CD4-positive, alpha-beta memory T cell (primary cell): ENCODE measurements at regions not wholly inside any gene's neighbourhood (a gene's known extent, or its start where the extent isn't known, plus 50 kb on each side); places are given as distances from the start of the nearest gene placed in this dataset.

ENCODE experiments used
- CTCF ChIA-PET: fragments of 350-600 bp; sonication (Branson Sonifier 250); formaldehyde crosslinking; loops from one replicate; lab custom pipeline; 2021; ENCODE audit warnings: inconsistent platforms; ENCODE audit not compliant: partially characterized antibody; lab: Charles Lee
- POLR2A ChIA-PET: fragments of 350-600 bp; sonication (Branson Sonifier 250); formaldehyde crosslinking; loops from one replicate; lab custom pipeline; 2021; ENCODE audit not compliant: partially characterized antibody; lab: Charles Lee
- DNase-seq, 5 donors: peaks; one replicate each; pipeline versions ENCODE4 v3.0.0 to v3.0.0-alpha.2; 2020 to 2022; ENCODE audit warnings: mixed read lengths in 1 of 5
- H3K27ac ChIP-seq: one replicate; pipeline ENCODE4 v1.7.0; 2013; ENCODE audit warnings: low read depth, low read length
- H3K27me3 ChIP-seq: 2 replicates; pipeline ENCODE4 v1.7.0; 2013; ENCODE audit warnings: mild to moderate bottlenecking, low read length, moderate library complexity; ENCODE audit not compliant: insufficient read depth
- H3K36me3 ChIP-seq: 2 replicates; pipeline ENCODE4 v1.7.0; 2013; ENCODE audit warnings: mild to moderate bottlenecking, low read length, moderate library complexity; ENCODE audit not compliant: insufficient read depth
- H3K4me1 ChIP-seq: 2 replicates; pipeline ENCODE4 v1.7.0; 2013; ENCODE audit warnings: mild to moderate bottlenecking, low read length, moderate library complexity; ENCODE audit not compliant: insufficient read depth
- H3K4me3 ChIP-seq, 2 donors: one replicate each; pipeline ENCODE4 v1.7.0; 2013; ENCODE audit warnings: low read length in 2 of 2, mild to moderate bottlenecking in 1 of 2
- H3K9me3 ChIP-seq, 2 donors: one replicate each; pipeline ENCODE4 v1.7.0; 2013; ENCODE audit warnings: low read length in 2 of 2, control low read depth in 1 of 2; ENCODE audit not compliant: control insufficient read depth in 1 of 2
- H3K27ac Mint-ChIP-seq, 7 donors: one replicate each; pipeline ENCODE4 v1.8.0; 2020 to 2021; ENCODE audit warnings: mixed read lengths in 7 of 7, mild to moderate bottlenecking in 6 of 7, inconsistent platforms in 3 of 7, moderate library complexity in 3 of 7
- H3K27me3 Mint-ChIP-seq, 2 donors: one replicate each; pipeline ENCODE4 v1.8.0; 2020 to 2021; ENCODE audit warnings: mixed read lengths in 2 of 2
- H3K36me3 Mint-ChIP-seq, 2 donors: one replicate each; pipeline ENCODE4 v1.8.0; 2020 to 2021; ENCODE audit warnings: mixed read lengths in 2 of 2, inconsistent platforms in 1 of 2, mild to moderate bottlenecking in 1 of 2
- H3K4me1 Mint-ChIP-seq, 4 donors: one replicate each; pipeline ENCODE4 v1.8.0; 2020 to 2021; ENCODE audit warnings: mixed read lengths in 4 of 4, mild to moderate bottlenecking in 1 of 4
- H3K4me3 Mint-ChIP-seq, 8 donors: one replicate each; pipeline ENCODE4 v1.8.0; 2020 to 2021; ENCODE audit warnings: mixed read lengths in 8 of 8, mild to moderate bottlenecking in 7 of 8, moderate library complexity in 6 of 8, inconsistent platforms in 3 of 8
- H3K9me3 Mint-ChIP-seq, 8 donors: one replicate each; pipeline ENCODE4 v1.8.0; 2020 to 2021; ENCODE audit warnings: mixed read lengths in 8 of 8, mild to moderate bottlenecking in 5 of 8, inconsistent platforms in 3 of 8, moderate library complexity in 1 of 8
- intact Hi-C: fragments of 100-400 bp; cut with micrococcal nuclease; formaldehyde crosslinking; loops from one replicate; pipeline ENCODE4 v1.15.1; 2023

DNA sequence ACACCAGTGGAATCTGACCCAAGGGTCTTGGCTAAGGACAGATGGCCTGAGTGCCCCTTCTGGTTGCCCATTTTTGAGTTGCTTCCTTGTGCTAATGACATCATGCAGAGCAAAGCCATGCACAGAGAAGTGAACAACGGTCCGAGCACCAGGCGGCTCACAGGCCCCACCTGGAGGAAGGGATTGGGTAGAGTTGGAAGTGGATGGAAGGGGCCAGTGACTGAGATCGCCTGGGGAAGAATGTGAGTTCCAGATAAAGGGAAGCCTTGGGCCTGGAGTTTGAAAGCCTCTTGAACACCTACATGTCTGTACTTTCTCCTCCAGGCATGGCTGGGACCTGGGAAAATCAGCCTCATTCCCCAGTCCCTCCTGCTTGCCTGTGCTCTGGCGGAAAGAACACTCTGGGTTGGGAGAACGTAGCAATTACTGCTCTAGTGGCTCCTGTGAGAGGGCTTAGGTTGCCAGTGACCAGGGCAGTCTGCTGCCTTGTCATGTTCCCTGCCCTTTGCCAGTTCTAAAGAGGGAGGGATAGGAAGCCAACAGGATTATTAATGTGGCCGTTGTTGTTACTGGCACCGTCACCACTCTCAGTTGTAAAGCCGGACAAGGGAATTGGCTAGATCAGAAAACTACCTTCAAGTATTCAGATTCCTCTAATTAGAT, 62.5 kb upstream of the PTPN3 start:
- no peaks in the 10 kb centered on the region for H3K4me1 Mint-ChIP-seq

DNA sequence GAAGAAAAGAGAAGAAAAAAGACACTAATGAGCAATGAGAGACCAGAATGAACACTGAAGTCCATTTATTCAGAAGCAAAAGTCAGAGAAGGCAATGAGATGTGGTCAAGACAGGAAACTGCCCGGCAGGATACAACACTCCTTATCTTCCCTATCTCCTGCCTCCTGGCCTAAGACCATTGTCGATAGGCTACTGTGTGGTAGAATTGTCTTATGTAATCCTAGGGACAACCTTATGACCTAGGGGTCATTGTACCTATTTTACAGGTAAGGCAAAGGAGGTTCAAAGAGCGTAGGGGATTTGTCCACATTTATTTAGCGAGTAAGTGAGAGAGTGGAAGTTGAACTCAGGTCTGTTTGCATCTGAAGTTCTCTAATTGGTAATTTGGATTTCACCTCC, 63.0 kb upstream of the PTPN3 start:
- POLR2A ChIA-PET, result no interaction called here
- Mint-ChIP-seq H3K4me3 (no peak overlapping the region), H3K4me1 (no peaks in the 10 kb centered on the region)

More for the DNA sequence above, 62.5 kb upstream of the PTPN3 start:
- intact Hi-C loops, result no loop called here
- H3K27ac Mint-ChIP-seq, result no peak overlapping the region
- H3K4me1 ChIP-seq, result no peaks in the 10 kb centered on the region
- H3K4me3 Mint-ChIP-seq, result no peak overlapping the region
- ChIA-PET POLR2A (no interaction called here), CTCF (no interaction called here)
- H3K9me3 Mint-ChIP-seq, result no peaks in the 10 kb centered on the region
- H3K36me3 ChIP-seq, result no peaks in the 10 kb centered on the region
- H3K27me3 Mint-ChIP-seq, result peaks cover 0 to 11% of the 10 kb centered on the region in 2 donors
- no peaks in the 10 kb centered on the region for H3K9me3 ChIP-seq
- H3K36me3 Mint-ChIP-seq, result no peaks in the 10 kb centered on the region
- no peak overlapping the region for H3K4me3 ChIP-seq
- H3K27ac ChIP-seq, result no peak overlapping the region
- no peak for DNase-seq
- no peaks in the 10 kb centered on the region for H3K27me3 ChIP-seq

DNA sequence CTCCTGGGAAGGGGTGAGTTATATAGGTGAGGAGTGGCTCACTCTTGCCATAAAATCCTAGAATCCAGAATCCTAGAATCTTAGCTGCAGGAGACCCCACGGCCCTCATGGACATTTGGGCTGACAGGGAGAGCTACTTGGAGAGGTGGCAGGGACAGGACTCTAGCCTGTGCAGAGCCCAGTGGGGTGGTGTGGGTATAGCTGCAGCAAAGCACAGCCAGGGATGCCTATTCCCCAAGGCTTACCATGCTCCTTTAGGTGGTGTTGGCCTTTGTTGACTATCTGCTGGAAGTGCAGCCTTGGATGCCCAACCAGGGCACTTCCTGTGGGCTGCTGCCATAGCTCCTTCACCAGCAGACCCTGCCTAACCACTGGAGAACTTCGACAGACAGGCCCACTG, 70.0 kb upstream of the PTPN3 start:
- intact Hi-C loops, result no loop called here

More for the DNA sequence above, 63.0 kb upstream of the PTPN3 start:
- Histone ChIP-seq H3K27me3 (no peaks in the 10 kb centered on the region), H3K4me1 (no peaks in the 10 kb centered on the region), H3K27ac (no peak overlapping the region), H3K36me3 (no peaks in the 10 kb centered on the region), H3K4me3 (no peak overlapping the region), H3K9me3 (no peaks in the 10 kb centered on the region)
- H3K27ac Mint-ChIP-seq, result no peak overlapping the region
- no peak for DNase-seq
- peaks cover 0 to 13% of the 10 kb centered on the region in 2 donors for H3K27me3 Mint-ChIP-seq
- intact Hi-C loops, result no loop called here
- H3K36me3 Mint-ChIP-seq, result no peaks in the 10 kb centered on the region
- no peaks in the 10 kb centered on the region for H3K9me3 Mint-ChIP-seq
- CTCF ChIA-PET, result no interaction called here

DNA sequence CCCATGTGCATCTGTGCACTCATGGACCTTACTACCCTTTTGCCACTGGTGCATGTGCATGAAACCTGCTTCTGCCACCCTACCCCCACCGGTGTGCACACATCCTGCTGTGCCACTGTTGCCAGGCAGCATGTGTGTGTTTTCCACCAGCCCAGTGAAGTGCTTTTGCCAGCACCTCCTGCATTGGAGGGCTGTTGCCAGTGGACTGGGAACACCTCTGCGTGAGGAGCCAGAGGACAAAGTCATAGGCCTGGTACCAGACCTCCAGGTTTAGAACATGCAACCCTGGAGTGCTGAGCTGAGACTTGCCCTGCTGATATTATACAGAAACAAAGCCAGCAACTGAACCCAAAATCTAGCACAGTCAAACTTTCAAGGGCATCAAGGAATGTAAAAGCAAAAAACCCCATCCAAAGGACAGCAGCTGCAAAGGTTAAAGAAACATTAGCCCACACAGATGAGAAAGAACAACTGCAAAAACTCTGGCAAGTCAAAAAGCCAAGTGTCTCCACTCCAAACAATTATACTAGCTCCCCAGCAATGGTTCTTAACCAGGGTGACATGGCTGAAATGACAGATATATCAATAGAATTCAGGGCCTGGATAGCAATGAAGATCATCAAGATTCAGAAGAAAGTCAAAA, 70.6 kb upstream of the PTPN3 start:
- Histone ChIP-seq H3K36me3 (no peaks in the 10 kb centered on the region), H3K9me3 (no peaks in the 10 kb centered on the region), H3K27ac (no peak overlapping the region), H3K4me3 (no peak overlapping the region), H3K27me3 (no peaks in the 10 kb centered on the region), H3K4me1 (no peaks in the 10 kb centered on the region)
- intact Hi-C loops, result no loop called here
- peaks cover 6 to 18% of the 10 kb centered on the region in 2 donors for H3K27me3 Mint-ChIP-seq
- peaks cover 0 to 8% (median 0%) of the 10 kb centered on the region in 8 donors for H3K9me3 Mint-ChIP-seq
- DNase-seq, result no peak
- H3K4me1 Mint-ChIP-seq, result no peaks in the 10 kb centered on the region
- CTCF ChIA-PET, result no interaction called here
- H3K27ac Mint-ChIP-seq, result no peak overlapping the region
- POLR2A ChIA-PET, result no interaction called here
- no peak overlapping the region for H3K4me3 Mint-ChIP-seq
- H3K36me3 Mint-ChIP-seq, result no peaks in the 10 kb centered on the region

More for the DNA sequence above, 70.0 kb upstream of the PTPN3 start:
- Histone ChIP-seq H3K9me3 (no peaks in the 10 kb centered on the region), H3K4me3 (no peak overlapping the region), H3K27me3 (no peaks in the 10 kb centered on the region), H3K36me3 (no peaks in the 10 kb centered on the region), H3K4me1 (no peaks in the 10 kb centered on the region), H3K27ac (no peak overlapping the region)
- no peaks in the 10 kb centered on the region for H3K4me1 Mint-ChIP-seq
- H3K27me3 Mint-ChIP-seq, result peaks cover 6 to 18% of the 10 kb centered on the region in 2 donors
- no peaks in the 10 kb centered on the region for H3K36me3 Mint-ChIP-seq
- CTCF ChIA-PET, result no interaction called here
- no peak overlapping the region for H3K4me3 Mint-ChIP-seq
- peaks cover 0 to 8% (median 0%) of the 10 kb centered on the region in 8 donors for H3K9me3 Mint-ChIP-seq
- POLR2A ChIA-PET, result no interaction called here
- peak overlapping the region in 1 of 7 donors; percentile 19 for H3K27ac Mint-ChIP-seq
- no peak for DNase-seq

DNA sequence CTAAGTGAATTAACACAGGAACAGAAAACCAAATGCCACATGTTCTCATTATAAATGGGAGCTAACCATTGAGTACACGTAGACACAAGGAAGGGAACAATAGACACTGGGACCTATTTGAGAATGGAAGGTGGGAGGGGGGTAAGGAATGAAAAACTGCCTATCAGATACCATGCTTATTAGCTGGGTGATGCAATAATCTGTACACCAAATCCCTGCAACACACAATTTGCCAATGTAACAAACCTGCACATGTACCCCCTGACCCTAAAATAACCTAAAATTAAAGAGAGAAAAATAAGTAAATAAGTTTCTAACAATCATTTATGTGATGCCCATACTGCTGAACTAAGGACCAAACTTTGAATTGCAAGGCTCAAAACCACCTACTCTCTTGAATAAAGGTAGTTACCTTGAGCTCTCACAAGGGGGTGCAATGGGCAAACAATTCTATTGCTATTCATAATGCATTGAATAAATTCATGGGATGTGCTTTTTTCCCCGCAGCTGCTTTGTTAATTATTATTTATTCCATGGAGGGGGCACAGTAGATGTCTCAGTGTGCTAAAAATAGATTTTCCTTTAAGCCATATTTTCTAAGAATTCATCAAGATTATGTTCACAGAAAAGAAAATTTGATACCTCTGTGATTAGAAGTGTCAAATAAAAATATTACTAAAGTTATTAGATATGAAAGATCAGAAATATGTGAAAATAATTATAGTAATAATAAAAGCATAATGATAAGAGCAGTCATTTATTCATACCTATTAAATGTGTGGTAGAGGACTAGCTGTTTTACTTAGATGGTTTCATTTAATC, 76.2 kb upstream of the PTPN3 start:
- Histone ChIP-seq H3K4me3 (no peak overlapping the region), H3K27ac (no peak overlapping the region), H3K36me3 (no peaks in the 10 kb centered on the region), H3K27me3 (no peaks in the 10 kb centered on the region), H3K4me1 (no peaks in the 10 kb centered on the region), H3K9me3 (no peaks in the 10 kb centered on the region)
- no peaks in the 10 kb centered on the region for H3K36me3 Mint-ChIP-seq
- H3K27ac Mint-ChIP-seq, result no peak overlapping the region
- no peaks in the 10 kb centered on the region for H3K4me1 Mint-ChIP-seq
- no peak overlapping the region for H3K4me3 Mint-ChIP-seq
- H3K9me3 Mint-ChIP-seq, result peaks cover 0 to 3% (median 0%) of the 10 kb centered on the region in 8 donors
- intact Hi-C loops, result loop anchor here (10.0 kb wide), 1 partner anchor 581 kb away; no protein-coding TSS in a partner anchor
- H3K27me3 Mint-ChIP-seq, result peaks cover 1 to 2% of the 10 kb centered on the region in 2 donors
- ChIA-PET CTCF (interaction anchor here (0.6 to 1.4 kb wide), 3 partner anchors 578 to 1783 kb away, joined by 3 to 6 read pairs (median 4); no protein-coding TSS in a partner anchor), POLR2A (no interaction called here)
- peak in 4 of 5 donors; percentile 0 to 4 (median 2) for DNase-seq

DNA sequence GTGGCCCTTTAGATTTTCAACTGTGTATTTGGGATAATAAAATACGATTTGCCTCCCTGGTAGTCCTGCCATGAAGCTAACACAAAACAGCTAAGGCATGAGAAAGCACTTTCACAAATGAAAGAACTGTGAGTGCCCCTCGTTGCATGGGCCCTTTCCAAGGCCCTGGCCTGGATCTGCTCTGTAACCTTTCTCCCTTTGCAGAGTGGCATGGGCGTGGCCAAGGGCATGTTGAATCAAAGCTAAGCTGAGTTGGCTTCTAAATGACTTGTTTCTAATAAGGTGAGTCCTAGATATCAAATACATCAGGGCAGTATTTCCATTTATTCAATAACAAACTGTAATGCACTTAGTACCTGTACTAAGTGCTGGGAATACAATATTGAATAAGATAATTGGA, 78.7 kb upstream of the PTPN3 start:
- Histone ChIP-seq H3K9me3 (no peaks in the 10 kb centered on the region), H3K4me1 (no peaks in the 10 kb centered on the region), H3K27ac (no peak overlapping the region), H3K4me3 (no peak overlapping the region), H3K27me3 (no peaks in the 10 kb centered on the region), H3K36me3 (no peaks in the 10 kb centered on the region)
- peaks cover 0 to 2% (median 0%) of the 10 kb centered on the region in 8 donors for H3K9me3 Mint-ChIP-seq
- peaks cover 0 to 2% of the 10 kb centered on the region in 2 donors for H3K27me3 Mint-ChIP-seq
- no peaks in the 10 kb centered on the region for H3K36me3 Mint-ChIP-seq
- no peak for DNase-seq
- ChIA-PET CTCF (no interaction called here), POLR2A (no interaction called here)
- no peak overlapping the region for H3K4me3 Mint-ChIP-seq
- no peak overlapping the region for H3K27ac Mint-ChIP-seq
- no peaks in the 10 kb centered on the region for H3K4me1 Mint-ChIP-seq
- intact Hi-C loops, result loop anchor here (10.0 kb wide), 1 partner anchor 578 kb away; no protein-coding TSS in a partner anchor
